Skeletal muscle cell (primary cell): ENCODE measurements at regions not wholly inside any gene's neighbourhood (a gene's known extent, or its start where the extent isn't known, plus 50 kb on each side); places are given as distances from the start of the nearest gene placed in this dataset.

Experiments
- DNase-seq: peaks from one replicate; pipeline ENCODE4 v3.0.0-alpha.2; 2010; ENCODE audit warnings: low read depth
- H3K4me3 ChIP-seq: 2 replicates; pipeline ENCODE4 v1.5.1; 2011; ENCODE audit warnings: low read depth, mild to moderate bottlenecking, control low read depth, low read length, moderate library complexity

GRCh38 chr4:14877246-14878225, 124.7 kb upstream of the CPEB2 start:
- no peak for DNase-seq
- no peak overlapping the region for H3K4me3 ChIP-seq

GRCh38 chr4:14878681-14879080, 123.6 kb upstream of the CPEB2 start:
- no peak for DNase-seq

GRCh38 chr4:14879683-14880082, 122.6 kb upstream of the CPEB2 start:
- DNase-seq = no peak
- no peak overlapping the region for H3K4me3 ChIP-seq

More at GRCh38 chr4:14878681-14879080, 123.6 kb upstream of the CPEB2 start:
- H3K4me3 ChIP-seq = no peak overlapping the region

- DNase-seq = no peak
- H3K4me3 ChIP-seq = no peak overlapping the region
These were observed 121.5 kb upstream of the CPEB2 start for GRCh38 chr4:14880805-14881204.

- no peak for DNase-seq
- H3K4me3 ChIP-seq = no peak overlapping the region
These were observed 119.1 kb upstream of the CPEB2 start for GRCh38 chr4:14883166-14883565.

GRCh38 chr4:14883661-14884060, 118.6 kb upstream of the CPEB2 start:
- DNase-seq = no peak
- H3K4me3 ChIP-seq = no peak overlapping the region

- no peak for DNase-seq
- no peak overlapping the region for H3K4me3 ChIP-seq
These were observed 114.3 kb upstream of the CPEB2 start for GRCh38 chr4:14887842-14888433.

GRCh38 chr4:14888790-14889572, 113.3 kb upstream of the CPEB2 start:
- DNase-seq = peak; percentile 59

GRCh38 chr4:14892563-14892962, 109.7 kb upstream of the CPEB2 start:
- H3K4me3 ChIP-seq = no peak overlapping the region
- no peak for DNase-seq

More at GRCh38 chr4:14888790-14889572, 113.3 kb upstream of the CPEB2 start:
- no peak overlapping the region for H3K4me3 ChIP-seq

- H3K4me3 ChIP-seq = no peak overlapping the region
- no peak for DNase-seq
These were observed 108.6 kb upstream of the CPEB2 start for GRCh38 chr4:14893713-14894112.

- H3K4me3 ChIP-seq = no peak overlapping the region
- DNase-seq = no peak
These were observed 107.6 kb upstream of the CPEB2 start for GRCh38 chr4:14894392-14895292.

- no peak for DNase-seq
- no peak overlapping the region for H3K4me3 ChIP-seq
These were observed 105.6 kb upstream of the CPEB2 start for GRCh38 chr4:14896656-14897175.

GRCh38 chr4:14897217-14897616, 105.1 kb upstream of the CPEB2 start:
- no peak for DNase-seq
- no peak overlapping the region for H3K4me3 ChIP-seq

- H3K4me3 ChIP-seq = no peak overlapping the region
- no peak for DNase-seq
These were observed 103.3 kb upstream of the CPEB2 start for GRCh38 chr4:14898989-14899388.

- DNase-seq = no peak
- no peak overlapping the region for H3K4me3 ChIP-seq
These were observed 99.9 kb upstream of the CPEB2 start for GRCh38 chr4:14902342-14902741.

GRCh38 chr4:14903321-14903720, 99.0 kb upstream of the CPEB2 start:
- no peak overlapping the region for H3K4me3 ChIP-seq
- no peak for DNase-seq

GRCh38 chr4:14906805-14907204, 95.5 kb upstream of the CPEB2 start:
- DNase-seq = no peak
- H3K4me3 ChIP-seq = no peak overlapping the region

GRCh38 chr4:14908635-14909034, 93.6 kb upstream of the CPEB2 start:
- DNase-seq = peak; percentile 13

GRCh38 chr4:14910411-14910810, 91.9 kb upstream of the CPEB2 start:
- DNase-seq = no peak

More at GRCh38 chr4:14908635-14909034, 93.6 kb upstream of the CPEB2 start:
- H3K4me3 ChIP-seq = no peak overlapping the region

More at GRCh38 chr4:14910411-14910810, 91.9 kb upstream of the CPEB2 start:
- H3K4me3 ChIP-seq = no peak overlapping the region
